Inferior parietal cortex (tissue), 1 donor: ENCODE measurements at regions not wholly inside any gene's neighbourhood (a gene's known extent, or its start where the extent isn't known, plus 50 kb on each side); places are given as distances from the start of the nearest gene placed in this dataset.
"Not testable (repeated sequence)": the region's sequence is repeated elsewhere in the genome, so short reads cannot be mapped to it uniquely, and the experiment has no call there.

ENCODE experiments used
- DNase-seq: peaks from one replicate; pipeline ENCODE4 v3.0.0-alpha.2; 2016; ENCODE audit errors: extremely low spot score

DNA sequence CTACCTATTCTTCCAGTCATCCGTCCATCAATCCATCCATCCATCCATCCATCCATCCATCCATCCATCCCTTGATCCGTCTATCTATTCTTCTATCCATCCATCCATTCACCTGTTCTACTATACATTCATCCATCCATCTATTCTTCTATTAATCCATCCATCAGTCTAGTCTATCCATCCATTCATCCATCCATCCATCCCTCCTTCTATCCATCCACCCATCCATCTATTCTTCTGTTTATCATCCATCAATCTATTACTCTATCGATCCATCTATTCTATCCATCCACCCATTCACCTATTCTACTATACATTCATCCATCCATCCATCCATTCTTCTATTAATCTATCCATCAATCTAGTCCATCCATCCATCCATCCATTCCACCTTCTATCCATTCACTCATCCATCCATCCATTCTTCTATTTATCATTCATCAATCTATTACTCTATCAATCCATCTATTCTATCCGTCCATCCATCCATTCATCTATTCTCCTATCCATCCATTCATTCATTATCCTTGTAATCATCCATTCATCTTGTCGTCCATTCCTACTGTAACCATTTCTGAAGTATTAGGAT, 110.4 kb upstream of the ZNF516 start:
- no peak for DNase-seq

DNA sequence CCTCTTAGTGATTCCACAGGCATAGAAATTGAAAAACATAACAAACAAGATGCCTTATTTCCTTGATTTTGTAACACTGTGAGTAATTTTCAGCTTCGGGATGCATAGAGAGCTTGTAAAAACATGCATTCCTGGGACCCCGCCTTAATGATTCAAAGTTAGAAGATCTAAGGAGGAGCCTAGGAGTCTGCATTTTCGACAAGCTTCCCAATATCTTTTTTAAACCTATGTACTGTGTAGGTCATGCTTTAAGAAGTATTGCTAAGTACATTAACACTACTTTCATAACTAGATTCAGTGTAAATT, 109.8 kb upstream of the ZNF516 start:
- no peak for DNase-seq

DNA sequence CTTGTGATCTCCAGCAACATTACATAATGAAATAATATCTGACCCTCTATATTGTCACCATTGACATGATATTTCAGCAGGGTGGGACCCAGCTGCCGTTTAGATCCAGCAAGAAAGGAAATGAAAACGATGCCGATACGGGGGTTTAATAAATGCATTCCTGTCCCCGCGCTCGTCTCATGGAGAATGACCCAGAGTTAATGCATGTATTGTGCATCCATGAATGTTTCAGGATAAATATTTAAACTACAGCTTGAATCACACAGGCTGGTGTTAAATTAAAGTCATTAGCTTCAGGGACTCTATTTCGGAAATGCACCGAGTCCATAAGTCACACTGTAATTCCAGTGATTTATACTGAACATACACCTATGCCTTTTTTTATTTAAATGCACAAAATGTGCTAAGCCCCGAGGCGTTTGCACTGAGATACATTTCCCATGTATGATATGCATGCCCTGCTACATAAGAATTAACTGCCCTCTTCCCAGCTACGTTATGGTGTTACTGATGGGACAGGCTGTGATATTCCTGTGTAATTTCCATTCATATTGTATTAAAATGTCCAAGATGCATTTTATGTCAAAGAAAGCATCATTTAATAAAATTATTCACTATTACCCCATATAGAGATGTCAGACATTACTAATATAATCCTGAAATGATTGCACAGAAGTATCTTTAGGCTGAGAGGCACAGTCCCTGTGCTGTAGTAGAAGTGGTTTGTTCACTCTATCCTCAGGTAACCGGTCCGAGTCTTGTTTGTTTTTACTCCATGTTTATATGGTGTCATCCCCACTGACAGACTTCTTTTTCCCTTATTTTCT, 109.3 kb upstream of the ZNF516 start:
- DNase-seq, result no peak

DNA sequence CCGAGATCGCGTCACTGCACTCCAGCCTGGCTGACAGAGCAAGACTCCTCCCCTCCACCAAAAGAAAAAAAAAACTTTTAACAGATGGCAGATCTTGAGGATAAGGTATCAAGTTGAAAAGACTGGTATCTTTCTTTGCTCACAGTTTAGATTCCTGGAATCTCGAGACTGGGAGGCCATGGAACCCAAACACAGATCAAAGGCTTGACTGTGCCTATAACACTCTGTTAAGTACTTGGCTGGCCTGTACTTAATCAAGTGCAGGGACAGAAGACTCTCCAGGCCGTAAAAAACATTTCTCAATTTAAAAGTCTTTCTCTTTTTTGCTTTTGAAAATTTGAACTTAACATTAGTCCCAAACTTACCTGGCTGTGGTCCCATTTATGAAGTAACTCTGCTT, 107.1 kb upstream of the ZNF516 start:
- DNase-seq, result no peak

DNA sequence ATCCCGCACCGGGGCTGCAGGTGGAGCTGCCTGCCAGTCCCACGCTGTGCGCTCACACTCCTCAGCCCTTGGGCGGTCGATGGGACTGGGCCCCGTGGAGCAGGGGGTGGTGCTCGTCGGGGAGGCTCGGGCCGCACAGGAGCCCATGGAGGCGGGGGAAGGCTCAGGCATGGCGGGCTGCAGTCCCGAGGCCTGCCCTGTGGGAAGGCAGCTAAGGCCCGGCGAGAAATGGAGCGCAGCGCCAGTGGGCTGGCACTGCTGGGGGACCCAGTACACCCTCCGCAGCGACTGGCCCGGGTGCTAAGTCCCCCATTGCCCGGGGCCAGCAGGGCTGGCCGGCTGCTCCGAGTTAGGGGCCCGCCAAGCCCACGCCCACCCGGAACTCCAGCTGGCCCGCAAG, 105.0 kb upstream of the ZNF516 start:
- DNase-seq, result not testable (repeated sequence)

DNA sequence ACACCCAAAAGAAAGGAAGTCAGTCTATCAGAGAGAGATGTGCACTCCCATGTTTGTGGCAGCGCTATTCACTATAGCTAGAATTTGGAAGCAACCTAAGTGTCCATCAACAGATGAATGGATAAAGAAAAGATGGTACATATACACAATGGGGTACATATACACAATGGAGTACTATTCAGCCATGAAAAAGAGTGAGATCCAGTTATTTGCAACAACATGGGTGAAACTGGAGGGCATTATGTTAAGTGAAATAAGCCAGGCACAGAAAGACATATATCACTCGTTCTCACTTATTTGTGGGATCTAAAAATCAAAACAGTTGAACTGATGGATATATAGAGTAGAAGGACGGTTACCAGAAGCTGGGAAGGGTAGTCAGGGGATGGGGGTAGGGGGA, 99.9 kb upstream of the ZNF516 start:
- no peak for DNase-seq

DNA sequence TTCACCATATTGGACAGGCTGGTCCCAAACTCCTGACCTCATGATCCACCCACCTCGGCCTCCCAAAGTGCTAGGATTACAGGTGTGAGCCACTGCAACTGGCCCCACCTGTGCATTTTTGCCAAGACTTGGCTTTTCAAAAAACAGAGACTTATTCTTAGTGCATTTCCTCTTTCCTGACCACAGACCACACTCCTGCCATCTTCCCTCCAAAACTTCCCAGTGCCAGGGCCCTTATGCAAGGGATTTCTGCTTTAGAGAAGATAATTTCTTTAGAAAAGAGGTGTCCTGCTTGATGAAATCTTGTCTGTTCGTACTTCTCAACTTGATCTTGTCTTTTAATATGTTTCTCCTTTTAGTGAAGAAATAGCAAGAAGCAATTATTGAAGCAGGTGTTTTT, 98.8 kb upstream of the ZNF516 start:
- no peak for DNase-seq

DNA sequence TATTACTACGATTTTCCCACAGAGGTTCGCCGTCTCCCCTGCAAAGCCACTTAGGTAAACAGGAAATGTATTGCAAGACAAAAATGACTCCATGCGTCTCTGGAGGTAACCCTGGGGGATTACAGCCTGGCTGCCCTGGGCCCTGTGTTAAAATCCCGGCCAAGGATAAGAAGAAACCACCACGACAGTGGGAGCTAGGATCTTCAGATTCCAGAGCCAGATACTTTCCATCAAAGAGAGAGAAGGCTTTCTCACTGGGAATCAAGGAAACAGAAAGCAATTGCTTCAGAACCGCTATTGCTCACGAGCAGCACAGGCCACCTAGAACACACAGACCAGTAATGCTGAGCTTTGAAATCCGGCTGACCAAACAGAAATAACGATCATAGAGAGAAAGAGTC, 97.9 kb upstream of the ZNF516 start:
- DNase-seq, result no peak

DNA sequence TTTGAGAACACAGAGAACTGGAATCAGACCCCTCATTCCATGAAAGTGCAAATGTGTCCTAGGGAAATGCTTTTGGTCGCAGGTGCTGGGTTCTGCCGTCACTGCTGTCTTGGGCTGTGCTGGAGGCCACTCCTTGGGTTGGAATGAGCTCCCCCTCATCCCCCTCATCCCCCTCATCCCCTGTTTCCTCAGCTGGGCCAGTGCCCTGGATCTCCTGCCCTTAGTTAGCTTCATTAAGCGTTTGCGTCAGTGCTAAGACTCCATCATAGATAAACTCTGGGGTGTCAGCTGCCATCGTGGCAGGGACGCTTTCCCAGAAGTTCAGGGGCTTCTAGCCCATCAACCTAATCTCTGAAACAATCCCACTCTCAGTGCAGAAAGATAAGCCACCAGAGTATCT, 97.1 kb upstream of the ZNF516 start:
- no peak for DNase-seq

DNA sequence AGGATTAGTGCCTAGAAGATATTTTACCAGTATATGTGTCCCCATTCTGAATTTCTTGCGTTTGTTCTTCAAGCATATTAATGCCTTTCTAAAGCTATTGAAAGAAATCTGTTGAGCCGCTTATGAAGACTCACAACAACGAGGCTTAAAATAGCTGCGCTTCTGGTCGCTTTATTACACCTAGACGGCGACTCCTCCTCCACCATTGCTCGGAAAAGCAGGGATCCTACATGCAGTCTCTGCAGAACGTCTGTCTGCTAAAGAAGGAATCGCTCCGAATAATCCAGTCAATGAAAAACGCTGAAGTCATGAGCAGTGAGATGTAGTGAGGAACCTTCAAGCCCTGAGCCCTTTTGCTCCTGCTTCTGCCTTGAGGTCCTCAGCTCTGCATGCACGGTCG, 94.8 kb upstream of the ZNF516 start:
- no peak for DNase-seq

DNA sequence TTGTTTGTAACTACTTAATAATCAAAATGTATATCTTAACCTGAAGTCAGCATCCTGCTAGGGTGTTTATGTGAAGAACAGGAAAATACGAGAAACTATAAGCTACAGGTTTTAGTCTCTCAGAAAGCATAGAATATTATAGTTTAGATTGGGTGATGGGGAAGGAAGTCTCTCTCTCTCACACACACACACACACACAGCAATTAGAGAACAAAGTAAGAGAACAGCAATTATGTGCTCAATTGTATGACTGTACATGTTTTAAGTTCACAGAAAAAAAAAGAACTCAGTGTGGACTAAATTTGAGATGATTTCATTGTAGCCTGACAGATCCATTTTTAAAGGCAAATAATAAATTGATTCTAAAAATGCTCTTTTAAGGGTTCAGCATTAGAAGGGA, 94.3 kb upstream of the ZNF516 start:
- no peak for DNase-seq

DNA sequence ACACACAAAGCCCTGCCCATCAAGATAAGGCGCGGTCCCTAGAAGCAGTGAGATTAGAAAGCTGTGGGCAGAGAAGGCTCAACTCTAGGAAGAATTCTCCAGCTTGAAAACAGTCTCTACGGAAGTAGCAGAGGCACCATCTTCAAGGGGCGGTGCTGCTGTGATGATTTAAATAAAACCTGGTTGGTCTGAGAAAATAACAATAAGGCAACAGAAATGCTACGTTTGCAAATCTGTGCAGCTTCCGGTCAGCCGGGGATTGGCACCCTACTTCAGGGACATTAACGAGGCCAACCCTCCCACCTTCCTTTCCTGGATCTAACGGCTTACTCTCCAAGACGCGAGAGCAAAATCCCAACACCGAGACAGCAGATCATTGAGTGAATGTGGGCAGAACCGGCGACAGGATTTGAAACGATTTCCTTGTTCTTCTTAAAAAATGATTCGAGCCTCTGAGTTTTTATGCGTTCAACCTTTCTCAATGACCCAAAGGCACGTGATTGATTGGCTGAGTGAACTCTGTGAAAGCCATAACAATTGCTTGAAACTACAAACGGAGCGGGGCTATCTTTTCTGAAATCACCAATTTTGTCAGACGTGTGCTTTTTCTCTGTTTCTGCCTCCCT, 93.7 kb upstream of the ZNF516 start:
- DNase-seq, result no peak

DNA sequence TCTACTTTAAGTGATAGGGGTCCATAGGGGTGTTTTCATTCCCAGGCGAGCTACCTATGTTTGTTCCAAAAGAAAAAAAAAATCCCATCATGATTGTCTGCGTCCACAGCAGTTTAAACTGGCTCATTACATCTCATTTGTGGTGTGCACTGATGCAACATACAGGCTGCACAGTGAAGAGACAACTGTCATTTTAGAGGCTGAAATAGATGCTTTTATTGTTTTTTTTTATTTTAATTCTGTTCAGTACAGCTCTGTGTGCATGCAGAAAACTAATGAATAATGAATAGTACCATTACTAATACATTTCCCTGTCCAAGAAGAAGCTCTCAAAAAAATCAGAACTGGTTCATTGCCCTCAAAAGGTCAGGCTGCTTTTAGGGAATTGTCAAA, 92.8 kb upstream of the ZNF516 start:
- DNase-seq, result no peak

DNA sequence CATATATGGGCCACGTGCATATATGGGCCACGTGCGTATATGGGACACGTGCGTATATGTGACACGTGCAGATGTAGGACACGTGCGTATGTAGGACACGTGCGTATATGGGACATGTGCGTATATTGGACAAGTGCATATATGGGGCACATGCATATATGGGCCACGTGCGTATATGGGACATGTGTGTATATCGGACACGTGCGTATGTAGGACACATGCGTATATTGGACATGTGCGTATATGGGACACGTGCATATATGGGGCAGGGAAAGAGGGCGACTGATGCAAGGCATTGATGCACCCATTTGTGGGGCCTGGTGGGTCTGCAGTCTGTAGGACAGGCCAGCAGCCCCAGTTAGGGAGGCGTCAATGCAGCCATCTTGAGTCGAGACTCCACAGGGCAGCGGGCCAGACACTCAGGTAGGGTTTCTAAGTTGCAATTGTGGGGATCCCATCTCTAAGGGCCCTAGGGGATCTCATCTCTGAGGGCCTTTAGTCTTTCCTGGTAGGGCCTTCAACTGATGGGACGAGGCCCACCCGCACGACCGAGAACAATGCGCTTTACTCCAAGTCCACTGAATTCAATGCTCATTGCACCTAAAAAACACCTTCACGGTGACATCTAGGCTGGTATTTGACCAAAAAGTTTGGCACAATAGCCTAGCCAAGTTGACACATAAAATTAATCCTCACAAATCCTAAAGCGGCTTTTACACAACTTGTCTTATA, 92.3 kb upstream of the ZNF516 start:
- DNase-seq, result no peak

DNA sequence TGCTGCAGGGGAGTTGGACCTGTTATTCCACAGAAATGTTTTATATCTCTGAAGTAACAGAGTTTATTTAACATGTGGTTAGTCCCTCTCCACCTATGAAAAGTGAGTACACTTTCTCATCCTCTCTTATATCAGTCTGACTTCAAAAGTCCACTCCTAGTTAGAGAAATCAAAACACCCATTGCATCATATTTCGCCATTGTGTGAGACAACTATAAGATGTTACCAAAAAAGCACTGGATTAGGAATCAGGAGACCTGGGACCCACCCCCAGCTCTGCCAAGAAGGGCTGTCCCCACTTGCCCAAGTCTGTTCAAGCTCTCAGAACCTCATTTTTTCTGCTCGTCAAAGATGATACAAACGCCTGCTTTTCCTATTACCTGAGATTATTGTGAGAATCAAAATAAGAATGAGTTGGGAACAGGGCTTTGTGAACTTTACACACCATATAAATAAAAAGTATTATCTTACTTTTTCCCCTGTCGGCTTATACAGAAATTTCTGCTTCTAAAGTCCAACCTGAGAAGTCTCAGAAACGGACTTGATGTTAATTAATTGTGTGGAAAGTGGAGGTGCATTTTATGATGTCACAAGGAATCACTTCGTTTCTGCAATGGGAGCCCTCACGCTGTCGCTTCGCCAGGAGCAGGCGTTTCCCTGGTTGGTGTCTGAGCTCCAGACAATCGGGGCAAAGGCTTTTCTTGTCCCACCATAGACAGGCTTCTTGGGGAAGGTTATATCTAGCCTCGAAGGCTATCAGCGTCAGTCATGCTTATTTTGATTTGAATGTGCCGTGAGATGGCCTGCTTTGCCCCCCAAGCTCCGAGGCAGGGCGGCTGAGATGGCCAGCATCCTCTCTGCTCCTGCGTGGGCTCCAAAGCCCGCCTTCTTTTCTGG, 89.6 kb upstream of the ZNF516 start:
- no peak for DNase-seq

DNA sequence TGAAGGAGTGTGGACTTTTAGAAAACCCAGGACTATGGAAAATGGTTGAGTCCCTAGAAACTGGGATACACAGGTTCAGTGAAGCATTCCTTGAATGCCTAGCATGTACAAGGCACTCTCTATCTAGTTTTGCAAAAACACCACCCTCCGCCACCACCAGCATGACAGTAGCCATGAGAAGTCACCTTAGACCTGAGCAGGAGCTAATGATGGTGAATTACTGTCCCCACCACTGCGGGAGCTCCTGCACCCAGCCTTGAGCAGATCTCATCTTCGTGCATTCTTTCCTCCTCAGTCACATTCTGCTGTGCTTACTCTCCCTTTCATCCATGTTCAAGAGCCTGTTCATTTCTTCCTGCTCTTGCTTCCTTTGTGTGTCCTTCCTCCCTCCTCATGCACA, 86.2 kb upstream of the ZNF516 start:
- DNase-seq, result no peak

DNA sequence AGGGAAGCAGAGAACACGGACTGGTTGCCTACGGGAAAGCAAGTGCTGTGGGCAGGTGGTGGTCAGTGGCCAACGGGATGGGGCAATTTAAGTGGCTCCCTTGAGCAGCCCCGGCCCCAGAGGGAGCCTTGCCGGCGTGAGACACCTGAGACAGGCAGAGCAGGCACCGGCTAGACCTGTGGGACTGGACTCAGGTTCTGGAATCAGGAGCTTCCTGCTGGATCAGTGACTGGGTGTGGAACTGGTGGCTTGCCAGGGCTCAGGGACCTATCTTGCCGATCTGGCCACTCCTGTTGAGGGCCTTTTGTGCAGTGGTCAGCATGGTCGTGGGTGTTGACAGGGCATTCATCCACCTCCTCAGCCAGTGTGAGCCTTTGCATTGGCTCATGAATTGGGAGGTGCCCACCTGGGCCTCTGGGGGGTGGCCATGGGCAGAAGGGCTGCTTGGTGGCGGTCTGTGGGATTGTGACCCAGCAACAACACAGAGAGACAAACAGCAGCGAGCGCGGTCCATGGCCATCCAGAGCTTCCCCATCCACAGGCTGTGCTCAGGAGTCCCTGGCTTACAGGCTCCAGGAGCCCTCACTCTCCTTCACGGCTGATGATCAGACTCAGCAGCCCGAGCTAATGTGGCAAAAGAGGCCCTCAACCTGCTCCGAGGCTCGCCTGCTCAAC, 85.4 kb upstream of the ZNF516 start:
- no peak for DNase-seq

DNA sequence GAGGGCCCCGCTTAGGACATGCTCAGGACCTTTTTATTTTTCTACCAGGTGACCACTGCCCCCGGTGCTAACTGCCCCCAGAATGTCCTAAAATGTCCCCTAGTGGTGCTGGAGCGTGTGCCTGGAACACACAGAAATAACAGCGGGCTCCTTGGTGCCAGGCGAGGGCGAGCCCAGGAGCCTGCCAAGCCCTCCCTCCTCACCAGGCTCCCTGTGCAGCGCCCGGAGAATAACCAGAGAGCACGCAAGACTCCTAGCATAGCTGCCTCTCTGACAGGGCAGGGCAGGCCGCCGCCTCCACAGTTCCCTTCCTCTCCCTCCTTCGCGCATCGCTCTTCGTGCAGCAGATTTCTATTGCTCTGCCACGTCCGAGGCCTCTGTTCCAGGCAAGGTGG, 84.3 kb upstream of the ZNF516 start:
- no peak for DNase-seq

DNA sequence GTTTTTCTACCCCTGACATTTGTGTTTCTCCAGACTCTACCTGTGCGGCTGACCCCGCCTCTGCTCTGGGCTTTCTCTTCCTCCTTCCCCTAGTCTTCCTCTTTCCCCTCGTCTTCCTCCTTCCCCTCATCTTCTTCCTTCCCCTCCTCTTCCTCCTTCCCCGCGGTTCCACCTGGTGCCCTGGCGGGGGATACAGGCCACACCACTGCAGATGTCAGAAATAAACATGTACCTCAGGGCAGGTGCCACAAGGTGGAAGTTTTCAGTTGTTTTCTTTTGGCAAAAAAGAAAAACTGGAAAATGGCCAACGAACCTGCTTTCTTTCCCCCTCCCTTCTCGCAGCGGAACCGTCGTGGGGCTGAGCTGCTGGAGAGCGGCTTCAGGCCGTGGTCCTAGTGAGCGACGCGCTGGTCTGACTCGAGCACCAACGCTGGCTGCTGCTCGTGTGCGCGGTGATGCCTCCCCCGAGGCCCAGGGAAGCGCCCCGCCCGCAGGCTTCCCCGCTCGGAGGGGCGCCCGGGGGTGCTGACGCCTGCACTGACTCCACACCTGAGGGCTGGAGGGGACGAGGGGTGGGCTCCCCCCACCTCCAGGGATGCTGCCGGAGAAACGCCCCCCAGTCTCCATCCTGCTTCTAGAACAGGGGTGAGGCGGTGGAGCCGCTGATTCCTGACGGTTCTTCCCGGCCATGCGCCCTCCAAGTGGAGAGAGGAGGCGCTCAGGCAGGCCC, 83.7 kb upstream of the ZNF516 start:
- DNase-seq, result no peak

DNA sequence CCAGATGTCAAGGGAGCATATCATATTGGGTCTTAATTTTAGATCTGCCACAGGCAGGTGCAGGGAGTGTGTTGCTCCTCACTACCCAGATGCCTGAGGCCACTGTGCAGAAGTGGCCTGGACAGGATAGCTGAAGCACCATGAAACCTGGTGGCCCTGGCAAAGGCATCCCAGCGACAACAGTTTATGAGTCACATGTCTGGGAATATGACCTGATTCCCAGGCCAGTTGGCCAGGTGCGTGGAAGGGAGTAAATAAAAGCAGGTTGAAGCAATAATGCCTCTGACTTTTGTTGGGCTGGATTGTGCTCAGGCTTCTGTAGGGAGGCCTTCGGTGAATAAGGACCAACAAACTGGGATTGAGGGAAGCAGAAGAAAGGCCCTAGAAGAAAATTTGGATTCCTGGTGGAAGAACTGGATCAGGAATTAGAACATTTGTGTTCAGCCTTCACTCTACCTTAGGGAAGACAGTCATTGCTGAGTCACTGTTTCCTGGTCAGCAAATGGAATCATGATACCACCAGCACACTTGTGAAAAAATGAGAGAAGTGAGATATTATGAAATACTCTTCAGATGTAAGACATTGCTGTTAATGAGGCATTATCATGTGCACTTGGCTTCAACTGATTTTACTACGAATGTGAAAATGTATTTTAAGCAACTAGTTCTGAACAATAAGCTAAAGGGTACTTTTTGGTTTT, 78.4 kb upstream of the ZNF516 start:
- DNase-seq, result peak; percentile 23
